Lung (tissue), 11 donors: ENCODE measurements at regions not wholly inside any gene's neighbourhood (a gene's known extent, or its start where the extent isn't known, plus 50 kb on each side); places are given as distances from the start of the nearest gene placed in this dataset.

ENCODE experiments used
- ATAC-seq: fragments of 200-7000 bp; cut with Tn5 transposase; one replicate; pipeline ENCODE4 v1.9.1; 2020; ENCODE audit warnings: moderate number of reproducible peaks; ENCODE audit not compliant: insufficient read depth, low FRiP score
- DNase-seq, 3 donors: peaks; one replicate each; pipeline ENCODE4 v3.0.0-alpha.2; 2013 to 2017
- H3K27ac ChIP-seq, 2 donors: one replicate each; pipeline ENCODE4 v1.5.1; 2013; ENCODE audit warnings: mild to moderate bottlenecking in 2 of 2, moderate library complexity in 2 of 2, control low read depth in 1 of 2, inconsistent platforms in 1 of 2, low read depth in 1 of 2, low read length in 1 of 2
- H3K27me3 ChIP-seq, 3 donors: one replicate each; pipeline ENCODE4 v1.5.1; 2013; ENCODE audit warnings: low read length in 2 of 3; ENCODE audit not compliant: control insufficient read depth in 3 of 3, insufficient read depth in 3 of 3
- H3K36me3 ChIP-seq, 4 donors: one replicate each; pipeline ENCODE4 v1.5.1; 2013; ENCODE audit warnings: low read length in 4 of 4, mild to moderate bottlenecking in 1 of 4, moderate library complexity in 1 of 4; ENCODE audit not compliant: control insufficient read depth in 4 of 4, insufficient read depth in 4 of 4
- H3K4me1 ChIP-seq, 5 donors: one replicate each; pipeline ENCODE4 v1.5.1; 2013; ENCODE audit warnings: low read length in 5 of 5, mild to moderate bottlenecking in 2 of 5, moderate library complexity in 1 of 5; ENCODE audit not compliant: control insufficient read depth in 5 of 5, insufficient read depth in 5 of 5
- H3K4me3 ChIP-seq: one replicate; pipeline ENCODE4 v1.5.1; 2013; ENCODE audit warnings: mild to moderate bottlenecking, control low read depth, moderate library complexity
- H3K9ac ChIP-seq, 2 donors: one replicate each; pipeline ENCODE4 v1.5.1; 2013; ENCODE audit warnings: low read length in 2 of 2, control low read depth in 1 of 2; ENCODE audit not compliant: insufficient read depth in 1 of 2
- H3K9me3 ChIP-seq, 4 donors: one replicate each; pipeline ENCODE4 v1.5.1; 2013; ENCODE audit warnings: low read length in 3 of 4, mild to moderate bottlenecking in 1 of 4, moderate library complexity in 1 of 4; ENCODE audit not compliant: control insufficient read depth in 4 of 4, insufficient read depth in 3 of 4
- WGBS, 2 donors: extraction: QIAGEN DNeasy Blood & Tissue Kit; methylation state at CpG; one replicate each; pipeline ENCODE4 v1.1.7; 2013; 5-methylcytosine and 5-hydroxymethylcytosine counted together
- TF ChIP-seq, protein P1 (sequence below): IDR thresholded peaks from 2 replicates; pipeline ENCODE4 v1.5.1; 2012; ENCODE audit warnings: mild to moderate bottlenecking; ENCODE audit errors: control extremely low read depth, extremely low read depth
- donor health status: control.
- donor health status: control.
- donor health status: Bipolar disorder and iron deficiency.
- donor health status: healthy.
- donor health status: DM: yes; HTN: yes; CAD: no.

DNA sequence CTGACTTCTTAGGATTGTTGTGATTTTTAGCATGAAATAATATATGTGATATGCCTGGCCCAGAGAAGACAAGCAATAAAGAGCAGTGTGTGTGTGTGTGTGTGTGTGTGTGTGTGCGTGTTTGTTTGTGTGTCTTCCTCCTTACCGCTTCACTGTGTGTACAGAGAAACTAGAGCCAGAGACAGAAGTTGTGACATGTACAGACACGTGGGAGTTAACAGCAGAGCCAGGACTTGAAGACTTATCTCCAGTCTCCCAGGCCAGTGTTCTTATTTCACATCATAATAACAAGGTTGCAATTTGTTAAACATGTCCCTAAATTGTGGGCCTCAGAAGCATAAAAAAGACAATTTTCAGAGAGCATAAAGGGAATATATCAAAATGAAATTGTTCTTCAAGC is 192.0 kb upstream of the JUN start:
- H3K27me3 ChIP-seq: no peaks in the 10 kb centered on the region
- H3K9me3 ChIP-seq: no peaks in the 10 kb centered on the region
- H3K27ac ChIP-seq: no peak overlapping the region
- TF ChIP-seq, protein P1, sequence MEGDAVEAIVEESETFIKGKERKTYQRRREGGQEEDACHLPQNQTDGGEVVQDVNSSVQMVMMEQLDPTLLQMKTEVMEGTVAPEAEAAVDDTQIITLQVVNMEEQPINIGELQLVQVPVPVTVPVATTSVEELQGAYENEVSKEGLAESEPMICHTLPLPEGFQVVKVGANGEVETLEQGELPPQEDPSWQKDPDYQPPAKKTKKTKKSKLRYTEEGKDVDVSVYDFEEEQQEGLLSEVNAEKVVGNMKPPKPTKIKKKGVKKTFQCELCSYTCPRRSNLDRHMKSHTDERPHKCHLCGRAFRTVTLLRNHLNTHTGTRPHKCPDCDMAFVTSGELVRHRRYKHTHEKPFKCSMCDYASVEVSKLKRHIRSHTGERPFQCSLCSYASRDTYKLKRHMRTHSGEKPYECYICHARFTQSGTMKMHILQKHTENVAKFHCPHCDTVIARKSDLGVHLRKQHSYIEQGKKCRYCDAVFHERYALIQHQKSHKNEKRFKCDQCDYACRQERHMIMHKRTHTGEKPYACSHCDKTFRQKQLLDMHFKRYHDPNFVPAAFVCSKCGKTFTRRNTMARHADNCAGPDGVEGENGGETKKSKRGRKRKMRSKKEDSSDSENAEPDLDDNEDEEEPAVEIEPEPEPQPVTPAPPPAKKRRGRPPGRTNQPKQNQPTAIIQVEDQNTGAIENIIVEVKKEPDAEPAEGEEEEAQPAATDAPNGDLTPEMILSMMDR: no peak
- no peak for ATAC-seq
- H3K4me3 ChIP-seq: no peak overlapping the region
- DNase-seq: no peak
- peaks cover 0 to 4% (median 0%) of the 10 kb centered on the region in 5 donors for H3K4me1 ChIP-seq
- WGBS, 2 donors: 79 to 83% methylated on average over 3 of the region's 3 CpGs
- no peaks in the 10 kb centered on the region for H3K36me3 ChIP-seq
- no peak overlapping the region for H3K9ac ChIP-seq

DNA sequence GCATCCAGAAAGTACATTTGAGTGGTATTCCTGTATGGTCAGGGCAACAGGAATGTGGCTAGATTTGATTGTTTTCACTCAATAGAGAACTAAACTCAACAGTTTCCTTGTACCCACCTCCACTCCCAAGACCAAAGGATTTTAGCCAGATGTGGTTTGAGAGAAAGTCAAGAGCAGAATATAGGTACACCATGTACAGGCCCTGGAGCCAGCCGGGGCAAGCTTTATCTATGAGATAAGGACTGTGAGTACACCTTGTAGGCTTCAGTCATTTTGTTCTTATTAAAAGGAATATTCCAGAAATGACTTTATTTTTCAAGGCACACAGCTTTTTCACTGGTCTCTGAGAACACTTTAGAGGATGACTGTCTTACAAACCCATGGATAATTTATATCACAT is 192.4 kb upstream of the JUN start:
- peaks cover 0 to 4% (median 0%) of the 10 kb centered on the region in 5 donors for H3K4me1 ChIP-seq
- no peak overlapping the region for H3K27ac ChIP-seq
- ATAC-seq: no peak
- TF ChIP-seq, protein P1: no peak
- 83 to 97% methylated on average over 1 of the region's 1 CpG for WGBS, 2 donors
- no peak overlapping the region for H3K9ac ChIP-seq
- DNase-seq: no peak
- H3K27me3 ChIP-seq: no peaks in the 10 kb centered on the region
- no peak overlapping the region for H3K4me3 ChIP-seq
- H3K9me3 ChIP-seq: no peaks in the 10 kb centered on the region
- H3K36me3 ChIP-seq: no peaks in the 10 kb centered on the region

DNA sequence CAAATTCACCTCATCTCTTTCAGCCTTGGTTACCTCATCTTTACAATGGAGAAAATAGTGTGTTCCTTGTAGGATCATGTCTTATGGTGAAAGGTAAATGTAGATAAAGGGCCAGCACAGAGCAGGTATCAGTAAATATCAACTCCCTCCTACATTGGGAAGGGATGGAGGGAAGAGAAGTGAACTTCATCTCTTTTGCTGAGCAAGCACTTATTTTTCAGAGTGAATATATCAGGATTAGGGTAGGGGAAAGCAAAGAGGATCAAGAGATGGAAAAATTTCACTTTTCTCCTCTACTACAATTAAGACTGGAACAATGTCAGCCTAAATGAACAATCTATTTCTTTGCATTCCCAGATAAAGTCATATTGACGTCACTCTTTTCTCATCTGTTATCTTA is 193.8 kb upstream of the JUN start:
- ATAC-seq (no peak), DNase-seq (no peak)
- Histone ChIP-seq H3K36me3 (no peaks in the 10 kb centered on the region), H3K27me3 (no peaks in the 10 kb centered on the region), H3K4me3 (no peak overlapping the region), H3K9ac (no peak overlapping the region), H3K27ac (no peak overlapping the region), H3K4me1 (peaks cover 0 to 4% (median 3%) of the 10 kb centered on the region in 5 donors), H3K9me3 (no peaks in the 10 kb centered on the region)
- 90 to 96% methylated on average over 1 of the region's 1 CpG for WGBS, 2 donors
- TF ChIP-seq, protein P1: no peak

DNA sequence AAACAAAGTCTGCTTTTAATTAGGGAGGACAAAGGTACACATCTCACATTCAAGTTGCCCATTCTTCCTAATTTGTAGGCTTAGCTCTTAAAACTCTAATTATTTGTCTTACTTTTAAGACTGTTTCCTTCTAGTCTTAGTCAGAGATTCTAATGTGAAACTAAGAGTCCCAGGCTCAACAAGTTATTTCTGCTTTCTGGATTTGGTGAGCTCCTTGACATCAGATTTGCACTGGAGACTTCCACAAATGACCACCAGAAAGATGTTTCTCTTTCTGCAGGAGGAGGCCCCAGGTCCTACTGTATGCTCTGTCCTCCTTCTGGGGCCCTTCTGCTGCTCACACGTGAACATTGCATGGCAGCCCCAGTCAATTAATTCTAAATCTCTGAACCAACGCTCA is 194.2 kb upstream of the JUN start:
- Histone ChIP-seq H3K9ac (no peak overlapping the region), H3K27me3 (no peaks in the 10 kb centered on the region), H3K4me3 (no peak overlapping the region), H3K36me3 (no peaks in the 10 kb centered on the region), H3K4me1 (peaks cover 0 to 9% (median 4%) of the 10 kb centered on the region in 5 donors), H3K9me3 (no peaks in the 10 kb centered on the region), H3K27ac (no peak overlapping the region)
- no peak for DNase-seq
- ATAC-seq: no peak
- TF ChIP-seq, protein P1: no peak
- WGBS, 2 donors: 96 to 98% methylated on average over 2 of the region's 2 CpGs
